Lung microvascular endothelial cell (primary cell): ENCODE measurements at regions not wholly inside any gene's neighbourhood (a gene's known extent, or its start where the extent isn't known, plus 50 kb on each side); places are given as distances from the start of the nearest gene placed in this dataset.
"Not testable (repeated sequence)": the region's sequence is repeated elsewhere in the genome, so short reads cannot be mapped to it uniquely, and the experiment has no call there.

Experiments
- DNase-seq, 2 donors: peaks; one replicate each; pipeline versions ENCODE4 v3.0.0 to v3.0.0-alpha.2; 2010; ENCODE audit warnings: low read depth in 2 of 2

GRCh38 chr7:91627324-91627723, 253.2 kb downstream of the MTERF1 start:
- DNase-seq, result not testable (repeated sequence)

GRCh38 chr7:91628742-91629141, 251.8 kb downstream of the MTERF1 start:
- DNase-seq, result peak; percentile 64 to 83

GRCh38 chr7:91630581-91631380, 249.7 kb downstream of the MTERF1 start:
- no peak for DNase-seq

GRCh38 chr7:91632234-91632940, 248.1 kb downstream of the MTERF1 start:
- DNase-seq, result peak; percentile 64 to 72

- DNase-seq, result no peak
These were observed 247.5 kb downstream of the MTERF1 start for GRCh38 chr7:91633013-91633441.

GRCh38 chr7:91634485-91635177, 245.9 kb downstream of the MTERF1 start:
- peak in 1 of 2 donors; percentile 91 for DNase-seq

GRCh38 chr7:91636129-91636724, 244.3 kb downstream of the MTERF1 start:
- peak; percentile 61 to 66 for DNase-seq

GRCh38 chr7:91636728-91637127, 243.8 kb downstream of the MTERF1 start:
- DNase-seq, result no peak

GRCh38 chr7:91644256-91644655, 236.2 kb downstream of the MTERF1 start:
- DNase-seq, result no peak

- DNase-seq, result no peak
These were observed 235.0 kb downstream of the MTERF1 start for GRCh38 chr7:91645542-91645941.

- DNase-seq, result no peak
These were observed 228.5 kb downstream of the MTERF1 start for GRCh38 chr7:91651986-91652385.

- DNase-seq, result no peak
These were observed 227.2 kb downstream of the MTERF1 start for GRCh38 chr7:91653286-91653685.

- DNase-seq, result no peak
These were observed 224.8 kb downstream of the MTERF1 start for GRCh38 chr7:91655656-91656055.

GRCh38 chr7:91656541-91657482, 223.7 kb downstream of the MTERF1 start:
- DNase-seq, result no peak

- DNase-seq, result peak; percentile 11 to 30
These were observed 222.9 kb downstream of the MTERF1 start for GRCh38 chr7:91657483-91658071.

GRCh38 chr7:91659096-91659495, 221.4 kb downstream of the MTERF1 start:
- DNase-seq, result no peak

- DNase-seq, result no peak
These were observed 219.7 kb downstream of the MTERF1 start for GRCh38 chr7:91660734-91661356.

- no peak for DNase-seq
These were observed 218.8 kb downstream of the MTERF1 start for GRCh38 chr7:91661727-91662126.

- DNase-seq, result no peak
These were observed 212.3 kb downstream of the MTERF1 start for GRCh38 chr7:91668217-91668616.

GRCh38 chr7:91671245-91671644, 209.3 kb downstream of the MTERF1 start:
- DNase-seq, result no peak
